ENCODE measurements at regions not wholly inside any gene's neighbourhood (a gene's known extent, or its start where the extent isn't known, plus 50 kb on each side); places are given as distances from the start of the nearest gene placed in this dataset.

- 68 to 88% methylated on average over 4 of the region's 4 CpGs for WGBS, 2 donors
- no peaks in the 10 kb centered on the region for H3K36me3 ChIP-seq
- H3K27me3 ChIP-seq = peaks cover 0 to 5% (median 0%) of the 10 kb centered on the region in 7 donors
- intact Hi-C loops (cut with DNase I) = no loop called here
- no peak overlapping the region for H3K27ac ChIP-seq
- no peak for ATAC-seq
- no peak for TF ChIP-seq CTCF (IDR thresholded peaks at IDR 0.05)
- DNase-seq = no peak
- H3K4me1 ChIP-seq = no peaks in the 10 kb centered on the region
- no peak overlapping the region for H3K4me3 ChIP-seq
- no peaks in the 10 kb centered on the region for H3K9me3 ChIP-seq
Observed at GRCh38 chrX:34560180-34560579, 96.9 kb downstream of the TMEM47 start.

GRCh38 chrX:34559325-34559724 lies 97.8 kb downstream of the TMEM47 start:
- Histone ChIP-seq H3K4me1 (no peaks in the 10 kb centered on the region), H3K27ac (no peak overlapping the region), H3K27me3 (no peaks in the 10 kb centered on the region), H3K36me3 (no peaks in the 10 kb centered on the region), H3K9me3 (no peaks in the 10 kb centered on the region), H3K4me3 (no peak overlapping the region)
- intact Hi-C loops (cut with DNase I) = no loop called here
- DNase-seq (no peak), ATAC-seq (no peak)
- TF ChIP-seq CTCF (IDR thresholded peaks at IDR 0.05) = no peak
- 45 to 63% methylated on average over 1 of the region's 1 CpG for WGBS, 2 donors

GRCh38 chrX:34557733-34558132 lies 99.4 kb downstream of the TMEM47 start:
- Histone ChIP-seq H3K4me1 (no peaks in the 10 kb centered on the region), H3K4me3 (no peak overlapping the region), H3K9me3 (no peaks in the 10 kb centered on the region), H3K36me3 (no peaks in the 10 kb centered on the region), H3K27ac (no peak overlapping the region), H3K27me3 (peaks cover 0 to 4% (median 0%) of the 10 kb centered on the region in 7 donors)
- WGBS, 2 donors = 58 to 72% methylated on average over 1 of the region's 1 CpG
- TF ChIP-seq CTCF (IDR thresholded peaks at IDR 0.05) = no peak
- intact Hi-C loops (cut with DNase I) = no loop called here
- no peak for DNase-seq
- ATAC-seq = no peak

GRCh38 chrX:34555481-34555880 lies 101.6 kb downstream of the TMEM47 start:
- no peak for ATAC-seq
- no peaks in the 10 kb centered on the region for H3K9me3 ChIP-seq
- no peak for TF ChIP-seq CTCF (IDR thresholded peaks at IDR 0.05)
- intact Hi-C loops (cut with DNase I) = no loop called here
- H3K36me3 ChIP-seq = no peaks in the 10 kb centered on the region
- H3K27me3 ChIP-seq = peaks cover 0 to 5% (median 0%) of the 10 kb centered on the region in 7 donors
- WGBS, 2 donors = 96 to 98% methylated on average over 6 of the region's 6 CpGs
- no peak overlapping the region for H3K4me3 ChIP-seq
- no peak for DNase-seq
- no peaks in the 10 kb centered on the region for H3K4me1 ChIP-seq
- no peak overlapping the region for H3K27ac ChIP-seq

- DNase-seq (no peak), ATAC-seq (no peak)
- H3K4me1 ChIP-seq = no peaks in the 10 kb centered on the region
- no peak overlapping the region for H3K27ac ChIP-seq
- H3K27me3 ChIP-seq = no peaks in the 10 kb centered on the region
- intact Hi-C loops (cut with DNase I) = no loop called here
- H3K9me3 ChIP-seq = no peaks in the 10 kb centered on the region
- 71 to 72% methylated on average over 4 of the region's 4 CpGs for WGBS, 2 donors
- H3K4me3 ChIP-seq = no peak overlapping the region
- no peak for TF ChIP-seq CTCF (IDR thresholded peaks at IDR 0.05)
- no peaks in the 10 kb centered on the region for H3K36me3 ChIP-seq
Observed at GRCh38 chrX:34546366-34546765, 110.7 kb downstream of the TMEM47 start.

Data from heart right ventricle (tissue), 16 donors.